ENCODE measurements at regions not wholly inside any gene's neighbourhood (a gene's known extent, or its start where the extent isn't known, plus 50 kb on each side); places are given as distances from the start of the nearest gene placed in this dataset.

GRCh38 chr20:51994751-51995417 is 192.6 kb upstream of the SALL4 start:
- no peaks in the 10 kb centered on the region for H3K36me3 ChIP-seq
- H3K4me1 ChIP-seq, result no peaks in the 10 kb centered on the region
- no peak overlapping the region for H3K4me3 ChIP-seq
- WGBS, 2 donors, result 65 to 66% methylated on average over 10 of the region's 10 CpGs
- TF ChIP-seq CTCF (IDR thresholded peaks at IDR 0.05), result no peak
- no peak for TF ChIP-seq POLR2A (IDR thresholded peaks at IDR 0.05)
- TF ChIP-seq EP300 (IDR thresholded peaks at IDR 0.05), result no peak
- H3K27me3 ChIP-seq, result no peaks in the 10 kb centered on the region
- H3K9me3 ChIP-seq, result no peaks in the 10 kb centered on the region
- H3K27ac ChIP-seq, result no peak overlapping the region
- no peak for DNase-seq (ENCODE audit: low spot score in 2 of 2)

GRCh38 chr20:51987812-51988211 is 185.5 kb upstream of the SALL4 start:
- Histone ChIP-seq H3K27ac (no peak overlapping the region), H3K4me1 (peaks cover 0 to 13% (median 0%) of the 10 kb centered on the region in 4 donors), H3K9me3 (no peaks in the 10 kb centered on the region), H3K36me3 (no peaks in the 10 kb centered on the region), H3K4me3 (no peak overlapping the region), H3K27me3 (no peaks in the 10 kb centered on the region)
- TF ChIP-seq CTCF (IDR thresholded peaks at IDR 0.05), result no peak
- TF ChIP-seq EP300 (IDR thresholded peaks at IDR 0.05), result no peak
- no peak for TF ChIP-seq POLR2A (IDR thresholded peaks at IDR 0.05)
- no peak for DNase-seq (ENCODE audit: low spot score in 2 of 2)

- no peaks in the 10 kb centered on the region for H3K36me3 ChIP-seq
- H3K27ac ChIP-seq, result peak overlapping the region in 2 of 4 donors; percentile 62 to 80
- H3K27me3 ChIP-seq, result no peaks in the 10 kb centered on the region
- peaks cover 0 to 13% (median 0%) of the 10 kb centered on the region in 4 donors for H3K4me1 ChIP-seq
- H3K9me3 ChIP-seq, result no peaks in the 10 kb centered on the region
- H3K4me3 ChIP-seq, result no peak overlapping the region
- DNase-seq (ENCODE audit: low spot score in 2 of 2), result peak in 1 of 2 donors; percentile 35
- peak in 1 of 2 donors; percentile 64 for TF ChIP-seq EP300 (IDR thresholded peaks at IDR 0.05)
- no peak for TF ChIP-seq POLR2A (IDR thresholded peaks at IDR 0.05)
Observed at GRCh38 chr20:51985013-51985415, 182.7 kb upstream of the SALL4 start.

GRCh38 chr20:51980277-51980676 is 178.0 kb upstream of the SALL4 start:
- H3K9me3 ChIP-seq, result peaks cover 0 to 16% (median 1%) of the 10 kb centered on the region in 4 donors
- TF ChIP-seq POLR2A (IDR thresholded peaks at IDR 0.05), result no peak
- no peak for TF ChIP-seq CTCF (IDR thresholded peaks at IDR 0.05)
- no peak for TF ChIP-seq EP300 (IDR thresholded peaks at IDR 0.05)
- no peaks in the 10 kb centered on the region for H3K36me3 ChIP-seq
- H3K27ac ChIP-seq, result no peak overlapping the region
- no peak overlapping the region for H3K4me3 ChIP-seq
- H3K4me1 ChIP-seq, result peaks cover 0 to 11% (median 0%) of the 10 kb centered on the region in 4 donors
- WGBS, 2 donors, result 98% methylated on average over 11 of the region's 11 CpGs
- no peak for DNase-seq (ENCODE audit: low spot score in 2 of 2)
- no peaks in the 10 kb centered on the region for H3K27me3 ChIP-seq

GRCh38 chr20:51979226-51979625 is 176.9 kb upstream of the SALL4 start:
- Histone ChIP-seq H3K27ac (no peak overlapping the region), H3K27me3 (no peaks in the 10 kb centered on the region), H3K36me3 (no peaks in the 10 kb centered on the region), H3K4me1 (peaks cover 0 to under 1% (median 0%) of the 10 kb centered on the region in 4 donors), H3K4me3 (no peak overlapping the region), H3K9me3 (peaks cover 0 to 16% (median 1%) of the 10 kb centered on the region in 4 donors)
- WGBS, 2 donors, result 72 to 82% methylated on average over 4 of the region's 4 CpGs
- TF ChIP-seq POLR2A (IDR thresholded peaks at IDR 0.05), result no peak
- TF ChIP-seq EP300 (IDR thresholded peaks at IDR 0.05), result no peak
- no peak for TF ChIP-seq CTCF (IDR thresholded peaks at IDR 0.05)
- no peak for DNase-seq (ENCODE audit: low spot score in 2 of 2)

Measured in tibial nerve (tissue), 4 donors.